HTR-8/SVneo (cell line): ENCODE measurements at regions not wholly inside any gene's neighbourhood (a gene's known extent, or its start where the extent isn't known, plus 50 kb on each side); places are given as distances from the start of the nearest gene placed in this dataset.

Source experiments
- DNase-seq: peaks from one replicate; pipeline ENCODE4 v3.0.0; 2011; ENCODE audit warnings: low spot score, mixed read lengths; ENCODE audit not compliant: insufficient read length
- FAIRE-seq: peaks from 2 replicates; lab custom pipeline; 2011; peaks lifted over from hg19 to GRCh38; lab: Jason Lieb, UNC

DNA sequence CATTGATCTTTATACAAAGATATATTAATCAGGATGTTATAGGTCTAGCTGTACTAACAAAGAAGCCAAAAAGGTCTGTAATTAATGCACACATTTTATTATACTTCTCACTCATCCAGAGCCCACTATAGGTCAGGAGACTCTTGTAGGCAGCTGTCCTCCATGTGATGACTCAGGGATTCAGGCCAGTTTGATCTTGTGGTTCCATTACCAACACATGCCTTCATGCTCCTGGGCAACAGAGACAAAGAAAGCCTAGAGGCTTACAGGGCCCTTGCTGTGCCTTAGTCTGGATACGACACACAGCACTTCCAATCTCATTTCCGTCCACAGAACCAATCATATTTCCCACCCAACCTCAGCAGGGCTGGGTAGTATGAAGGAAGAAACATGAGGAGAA, 150.3 kb upstream of the NCAM1 start:
- FAIRE-seq (no peak), DNase-seq (no peak)

DNA sequence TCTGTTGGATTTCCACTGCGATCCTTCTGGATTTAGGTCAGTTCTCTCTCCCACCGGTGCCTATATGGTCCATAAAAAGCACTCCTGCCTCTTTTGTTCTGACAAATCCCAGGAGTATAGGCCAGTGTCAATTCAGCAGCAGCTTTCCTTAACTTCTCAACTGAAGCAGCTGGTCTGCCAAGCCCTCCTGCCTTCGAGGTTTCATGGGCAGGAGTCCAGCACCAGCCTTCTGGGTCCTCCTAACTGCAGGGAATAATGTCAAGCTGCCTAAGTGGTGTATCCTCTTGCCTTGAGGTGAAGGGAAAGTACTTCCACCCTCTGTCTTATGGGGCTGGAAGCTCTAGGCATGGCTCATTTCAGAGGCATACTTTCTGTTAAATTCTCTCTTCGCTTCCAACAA, 149.4 kb upstream of the NCAM1 start:
- FAIRE-seq (no peak), DNase-seq (no peak)

DNA sequence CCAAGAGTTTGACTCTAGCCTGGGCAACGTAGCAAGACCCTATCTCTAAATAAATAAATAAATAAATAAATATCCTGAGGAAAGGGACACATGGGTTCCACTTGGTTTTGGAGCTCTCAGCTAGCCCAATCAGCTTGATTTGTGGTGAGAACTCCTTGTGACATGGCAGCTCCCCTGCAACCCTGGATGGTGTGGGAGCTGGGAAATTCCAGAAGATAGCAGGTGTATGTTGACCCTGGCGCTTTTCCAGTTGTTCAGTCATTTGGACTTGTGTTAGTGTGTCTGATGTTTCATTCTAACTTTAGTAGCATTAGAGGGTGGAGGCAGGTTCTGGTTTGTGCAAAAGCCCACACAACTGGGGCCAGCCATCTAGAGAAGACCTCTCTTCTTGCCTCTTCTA, 148.5 kb upstream of the NCAM1 start:
- FAIRE-seq (no peak), DNase-seq (no peak)

GRCh38 chr11:112814168-112814567, 147.1 kb upstream of the NCAM1 start:
- DNase-seq (no peak), FAIRE-seq (no peak)

- no peak for FAIRE-seq
- DNase-seq, result no peak
Measured at GRCh38 chr11:112817376-112817775, 143.8 kb upstream of the NCAM1 start.

DNA sequence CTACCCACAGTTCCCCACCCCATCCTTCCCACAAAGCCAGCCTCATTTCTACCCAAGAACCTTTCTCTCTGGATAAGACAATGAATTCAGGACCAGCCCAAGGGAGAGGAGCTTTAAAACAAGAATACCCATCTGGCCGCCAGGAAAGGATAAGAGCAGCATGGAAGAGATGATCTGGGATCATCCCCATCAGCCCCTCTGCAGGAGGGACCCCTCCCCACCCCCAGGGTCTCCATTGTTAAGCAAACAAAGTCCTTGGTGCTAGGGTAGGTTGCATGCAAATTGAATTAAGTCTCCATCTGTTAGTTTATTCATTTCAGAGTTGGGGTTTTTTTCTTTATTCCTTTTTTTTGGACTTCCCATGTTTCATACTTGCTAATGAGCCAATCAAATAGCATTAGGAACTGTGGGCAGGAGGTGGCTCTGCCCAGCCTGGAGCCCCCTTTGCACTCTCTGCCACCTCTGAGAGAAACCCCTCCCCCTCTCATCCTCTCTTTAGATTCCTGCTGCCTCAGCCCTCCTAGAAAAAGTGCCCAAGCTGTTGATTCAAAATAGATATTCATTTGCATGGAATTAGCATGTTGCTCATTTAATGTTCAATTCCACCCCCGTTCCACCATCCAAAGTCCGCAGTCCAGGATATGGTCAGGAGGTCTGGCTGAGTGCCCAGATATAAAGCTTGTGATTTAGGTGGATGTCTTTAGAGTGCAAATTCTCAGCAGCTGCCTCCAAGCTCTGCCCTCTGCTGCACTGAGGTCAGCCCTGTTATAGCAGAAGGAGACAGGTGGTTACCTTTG, 138.5 kb upstream of the NCAM1 start:
- FAIRE-seq, result no peak
- no peak for DNase-seq

DNA sequence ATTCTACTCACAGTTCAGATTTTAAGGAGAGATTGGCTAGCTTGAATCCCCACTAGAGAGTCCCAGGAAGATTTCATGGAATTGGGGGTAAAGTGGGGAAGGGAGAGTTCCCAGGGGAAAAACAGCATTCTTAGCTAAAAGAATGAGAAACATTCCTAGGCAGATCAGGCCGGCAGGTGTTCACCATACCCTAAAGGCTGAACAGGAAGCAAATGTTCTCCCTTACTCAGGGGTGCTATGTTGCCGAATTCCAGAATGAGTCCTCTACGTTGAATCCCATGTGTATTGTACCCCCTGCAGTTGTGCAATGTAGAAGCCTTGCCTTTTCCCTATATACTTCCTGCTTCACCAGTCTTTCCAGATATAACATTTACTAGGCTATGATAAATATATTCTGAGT, 135.2 kb upstream of the NCAM1 start:
- no peak for FAIRE-seq

GRCh38 chr11:112826788-112827187, 134.4 kb upstream of the NCAM1 start:
- DNase-seq, result no peak
- no peak for FAIRE-seq

More for the DNA sequence above, 135.2 kb upstream of the NCAM1 start:
- no peak for DNase-seq

DNA sequence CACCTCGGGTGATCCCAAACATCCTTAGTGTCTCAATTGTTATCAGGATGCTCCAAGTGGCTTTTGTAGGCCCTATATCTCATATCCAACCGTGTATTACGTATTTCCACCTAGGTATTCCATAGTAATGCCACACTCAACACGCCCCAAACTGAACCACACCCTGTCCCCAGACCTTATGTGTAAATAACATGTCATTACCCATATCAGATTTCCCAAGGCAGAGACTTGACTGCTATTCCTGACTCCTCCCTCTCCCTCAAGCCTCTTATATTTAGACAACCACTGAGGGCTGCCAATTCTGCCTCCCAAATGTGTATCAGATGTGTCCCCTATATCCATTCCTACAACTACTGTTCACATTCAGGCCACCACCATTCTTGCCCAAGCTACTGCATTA, 132.8 kb upstream of the NCAM1 start:
- FAIRE-seq, result no peak

DNA sequence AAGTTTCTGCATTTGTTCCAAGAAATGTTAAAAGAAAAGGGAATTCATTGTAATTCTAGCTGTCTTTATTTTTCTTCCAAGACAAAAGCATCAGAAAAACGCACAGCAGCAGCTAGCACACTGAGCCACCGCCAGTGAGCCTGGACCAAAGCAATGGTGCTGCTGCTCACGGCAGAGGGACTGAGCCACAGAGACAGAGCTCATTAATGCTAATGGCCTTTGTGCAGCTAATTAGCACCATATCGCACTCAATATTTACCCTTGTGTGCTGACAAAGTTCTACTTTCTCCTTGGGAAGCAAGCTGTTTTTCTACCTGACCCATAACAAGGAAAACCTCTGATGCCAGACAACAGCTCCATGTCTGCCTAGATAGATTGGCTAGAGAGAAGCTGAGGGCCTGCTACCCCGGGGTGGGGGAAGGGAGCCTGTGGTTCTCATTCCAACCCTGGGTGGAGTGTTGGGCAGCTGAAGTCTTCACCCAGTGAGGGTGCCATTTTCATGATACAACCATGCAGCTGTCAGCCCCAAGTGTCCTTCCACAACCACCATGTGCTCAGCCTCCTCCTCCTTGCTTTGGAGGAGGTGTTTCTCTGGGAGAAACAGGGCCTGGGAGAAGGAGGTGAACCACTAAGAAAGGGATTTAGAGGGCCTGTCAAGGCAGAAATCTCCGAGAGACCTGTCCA, 131.1 kb upstream of the NCAM1 start:
- DNase-seq, result no peak
- FAIRE-seq, result no peak

More for the DNA sequence above, 132.8 kb upstream of the NCAM1 start:
- no peak for DNase-seq

GRCh38 chr11:112831041-112831440, 130.2 kb upstream of the NCAM1 start:
- FAIRE-seq (no peak), DNase-seq (no peak)

- FAIRE-seq (no peak), DNase-seq (no peak)
Measured at GRCh38 chr11:112831969-112832766, 129.1 kb upstream of the NCAM1 start.

GRCh38 chr11:112834277-112834755, 126.9 kb upstream of the NCAM1 start:
- no peak for FAIRE-seq
- no peak for DNase-seq

DNA sequence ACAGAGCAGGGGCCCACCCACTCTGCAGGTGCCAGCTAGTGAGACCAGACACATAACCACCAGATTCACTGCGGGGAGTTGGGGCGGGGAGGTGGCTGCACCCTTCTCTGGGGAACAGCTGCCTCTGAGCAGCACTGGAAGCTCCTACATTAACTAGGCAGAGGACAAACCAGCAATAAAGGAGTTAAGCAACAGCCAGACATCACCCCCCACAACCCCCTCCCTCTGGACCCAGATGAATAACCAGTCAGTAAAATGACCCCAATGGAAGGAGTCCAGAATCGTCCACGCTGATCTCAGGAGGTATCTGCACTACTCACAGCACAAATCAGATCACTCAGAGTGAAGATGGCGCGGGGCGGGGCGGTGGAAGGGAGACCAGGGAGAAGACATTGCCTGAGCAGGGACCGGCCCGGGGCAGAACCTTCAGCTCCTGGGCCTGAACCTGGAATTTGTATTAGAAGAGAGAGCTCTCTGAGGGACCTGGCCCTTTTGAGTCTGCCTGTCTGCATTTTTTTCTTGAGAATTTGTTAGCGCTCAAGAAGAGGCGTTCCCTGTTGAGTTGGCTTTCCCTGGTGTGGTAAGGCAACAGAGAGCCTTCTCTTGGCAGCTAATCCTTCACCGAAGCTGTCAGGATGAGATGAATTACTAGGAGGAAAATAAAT, 125.5 kb upstream of the NCAM1 start:
- FAIRE-seq (no peak), DNase-seq (no peak)

DNA sequence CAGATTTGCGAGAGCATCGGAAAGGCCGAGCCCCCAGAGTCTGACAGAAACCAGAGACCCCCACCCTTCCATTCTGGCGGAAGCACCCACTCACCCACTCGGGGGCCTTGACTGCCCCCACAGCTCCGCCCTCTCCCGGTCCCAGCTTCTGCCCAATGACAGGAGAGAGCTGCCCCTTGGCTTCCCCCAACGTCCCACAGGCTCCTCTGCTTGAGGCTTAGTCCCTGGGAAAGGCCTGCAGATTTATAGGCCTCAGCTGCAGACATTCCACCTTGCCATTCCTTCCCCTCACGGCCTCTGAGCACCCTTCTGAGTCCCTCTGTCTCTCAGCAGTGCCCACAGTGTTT, 125.0 kb upstream of the NCAM1 start:
- DNase-seq, result no peak
- no peak for FAIRE-seq

GRCh38 chr11:112837162-112837826, 123.9 kb upstream of the NCAM1 start:
- FAIRE-seq (no peak), DNase-seq (no peak)

DNA sequence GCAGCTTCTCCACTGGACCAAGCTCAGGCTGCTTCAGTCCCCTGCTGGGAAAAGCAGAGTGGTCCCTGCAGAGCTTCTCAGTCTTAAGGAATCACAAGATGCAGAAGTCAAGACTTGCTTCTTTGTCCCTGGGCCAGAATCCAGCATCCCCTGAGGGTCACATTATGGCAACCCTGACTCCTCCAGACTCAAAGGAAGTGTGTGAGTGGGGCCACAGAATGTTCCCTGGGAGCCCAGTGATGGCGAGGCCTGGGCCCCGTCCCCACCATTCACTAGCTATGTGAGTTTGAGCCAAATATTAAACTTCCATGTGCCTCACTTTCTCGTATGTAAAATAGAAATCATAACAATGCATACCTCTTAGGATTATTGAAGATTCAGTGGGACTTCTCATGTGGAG, 122.2 kb upstream of the NCAM1 start:
- FAIRE-seq, result no peak
- DNase-seq, result no peak

DNA sequence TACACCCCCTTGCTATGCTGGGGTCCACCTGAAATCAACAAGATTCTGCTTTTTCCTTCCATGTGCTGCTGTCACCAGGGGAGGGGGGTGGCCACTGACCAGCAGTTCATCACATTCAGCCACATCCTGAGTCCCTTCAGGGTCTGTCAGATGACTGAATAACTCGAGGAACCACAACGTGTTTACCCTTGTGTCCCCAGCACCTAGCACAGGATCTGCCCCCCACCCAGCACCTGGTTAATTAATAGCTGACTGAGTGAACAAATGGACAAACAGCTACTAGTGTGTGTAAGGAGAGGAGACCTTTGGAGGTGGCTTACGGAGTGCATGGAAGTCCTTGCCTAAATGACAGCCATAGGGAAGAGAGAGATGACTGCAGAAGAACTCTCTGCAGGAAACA, 119.5 kb upstream of the NCAM1 start:
- FAIRE-seq (no peak), DNase-seq (no peak)

DNA sequence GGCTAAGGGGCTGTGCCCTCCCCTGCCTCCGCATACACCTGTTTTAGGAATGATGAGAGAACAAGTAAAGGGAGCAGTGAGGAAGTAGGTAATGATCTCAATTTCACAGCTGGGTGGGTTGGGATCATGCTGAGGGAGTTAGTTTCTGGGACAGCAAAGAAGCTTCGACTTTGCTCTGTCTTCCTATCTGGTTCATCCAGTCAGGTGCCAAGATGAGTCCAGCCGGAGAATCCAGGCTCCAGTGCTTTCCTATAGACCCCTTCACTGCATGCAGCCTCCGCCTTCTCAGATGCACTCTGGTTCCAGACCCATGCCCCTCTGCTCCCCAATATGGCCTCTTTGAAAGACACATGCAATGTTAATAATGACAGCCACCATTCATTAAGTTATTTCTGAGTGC, 119.1 kb upstream of the NCAM1 start:
- FAIRE-seq (no peak), DNase-seq (no peak)

DNA sequence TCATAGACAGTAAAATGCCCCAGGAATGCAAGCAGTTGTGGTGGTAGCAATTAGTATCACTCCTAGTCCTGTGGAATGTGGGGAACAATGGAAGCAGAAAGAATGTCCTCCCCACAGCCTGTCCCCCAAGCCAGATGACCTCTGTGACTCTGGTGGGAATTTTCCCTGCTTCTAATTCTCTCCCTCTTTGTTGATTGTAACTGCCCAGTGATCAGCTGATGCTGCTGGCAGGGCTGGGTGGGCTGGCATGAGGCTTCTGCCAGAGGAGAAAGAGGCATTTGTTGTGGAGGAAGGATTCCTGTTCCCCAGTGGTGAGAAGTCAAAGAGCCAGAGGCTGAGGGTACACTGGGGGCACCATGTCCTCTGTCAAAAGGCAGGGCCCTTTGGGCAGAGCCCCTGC, 116.7 kb upstream of the NCAM1 start:
- FAIRE-seq (no peak), DNase-seq (no peak)
